IMR-90 (cell line): ENCODE measurements at regions not wholly inside any gene's neighbourhood (a gene's known extent, or its start where the extent isn't known, plus 50 kb on each side); places are given as distances from the start of the nearest gene placed in this dataset.

Source experiments
- ATAC-seq: fragments of 200-7000 bp; cut with Tn5 transposase; 2 replicates; pipeline ENCODE4 v1.9.1; 2020; ENCODE audit warnings: low read depth, mild to moderate bottlenecking, moderate library complexity
- BruUV-seq: library from RNA; stranded (reverse); fragments of 400-500 nt; replicated peaks from 2 replicates; lab custom pipeline; 2021; lab: Mats Ljungman, UMichigan
- CTCF ChIA-PET: fragments of 300-600 bp; formaldehyde crosslinking; extraction: SDS; loops from one replicate; lab custom pipeline; 2021; ENCODE audit warnings: antibody characterized with exemption; lab: Yijun Ruan, JAX
- POLR2A ChIA-PET: fragments of 300-600 bp; sonication (Branson Sonifier 250); formaldehyde crosslinking; loops from one replicate; lab custom pipeline; 2022; ENCODE audit warnings: antibody characterized with exemption; ENCODE audit not compliant: unreplicated experiment; lab: Charles Lee
- DNase-seq: peaks from one replicate; pipeline ENCODE4 v3.0.0; 2013
- H2AFZ ChIP-seq: replicated peaks from 2 replicates; pipeline ENCODE3; 2013; ENCODE audit warnings: low read length, mild to moderate bottlenecking; ENCODE audit not compliant: poor library complexity
- H2AK5ac ChIP-seq: 2 replicates; pipeline ENCODE4 v1.6.1; 2013; ENCODE audit warnings: low read depth, low read length, inconsistent platforms
- H2AK9ac ChIP-seq: replicated peaks from 2 replicates; pipeline ENCODE3; 2013; ENCODE audit warnings: mild to moderate bottlenecking, low read depth, low read length, moderate library complexity; ENCODE audit not compliant: poor library complexity
- H2BK120ac ChIP-seq: 2 replicates; pipeline ENCODE4 v1.6.1; 2013; ENCODE audit warnings: low read depth, low read length, inconsistent platforms
- H2BK15ac ChIP-seq: 3 replicates; pipeline ENCODE4 v1.6.1; 2013; ENCODE audit warnings: low read depth, low read length, inconsistent platforms
- H2BK20ac ChIP-seq: 2 replicates; pipeline ENCODE4 v1.6.1; 2013; ENCODE audit warnings: low read depth, mild to moderate bottlenecking, inconsistent platforms, low read length, moderate library complexity
- H2BK5ac ChIP-seq: 2 replicates; pipeline ENCODE4 v1.6.1; 2013; ENCODE audit warnings: mild to moderate bottlenecking, low read depth, low read length, inconsistent platforms; ENCODE audit not compliant: poor library complexity, severe bottlenecking
- H3K14ac ChIP-seq: replicated peaks from 2 replicates; pipeline ENCODE4 v1.6.1; 2013; ENCODE audit warnings: low read depth, low read length, inconsistent platforms
- H3K18ac ChIP-seq: 2 replicates; pipeline ENCODE4 v1.6.1; 2013; ENCODE audit warnings: low read depth, low read length, control low read depth
- H3K23ac ChIP-seq: 2 replicates; pipeline ENCODE4 v1.6.1; 2013; ENCODE audit warnings: low read depth, low read length, inconsistent platforms
- H3K27ac ChIP-seq: 2 replicates; pipeline ENCODE4 v1.5.1; 2013; ENCODE audit warnings: mild to moderate bottlenecking, control low read depth, low read length; ENCODE audit not compliant: insufficient read depth
- H3K27me3 ChIP-seq: 2 replicates; pipeline ENCODE4 v1.6.1; 2013; ENCODE audit warnings: low read length; ENCODE audit not compliant: control insufficient read depth, insufficient read depth
- H3K36me3 ChIP-seq: 2 replicates; pipeline ENCODE4 v1.6.1; 2013; ENCODE audit warnings: low read length, mixed read lengths; ENCODE audit not compliant: control insufficient read depth, insufficient read depth
- H3K4ac ChIP-seq: 2 replicates; pipeline ENCODE4 v1.6.1; 2013; ENCODE audit warnings: low read depth, low read length, inconsistent platforms
- H3K4me1 ChIP-seq: 2 replicates; pipeline ENCODE4 v1.6.1; 2013; ENCODE audit warnings: low read length, mixed read lengths; ENCODE audit not compliant: control insufficient read depth, insufficient read depth
- H3K4me2 ChIP-seq: 2 replicates; pipeline ENCODE4 v1.6.1; 2013; ENCODE audit warnings: low read depth, mild to moderate bottlenecking, control low read depth, low read length, moderate library complexity
- H3K4me3 ChIP-seq: 2 replicates; pipeline ENCODE4 v1.5.1; 2013; ENCODE audit warnings: low read depth, mild to moderate bottlenecking, control low read depth, low read length, moderate library complexity; ENCODE audit not compliant: insufficient read depth
- H3K56ac ChIP-seq: 2 replicates; pipeline ENCODE4 v1.6.1; 2013; ENCODE audit warnings: low read length, inconsistent platforms; ENCODE audit not compliant: insufficient read depth; ENCODE audit errors: extremely low read depth
- H3K79me1 ChIP-seq, 2 experiments: 2 replicates each; pipeline ENCODE4 v1.6.1; 2013; ENCODE audit warnings: low read length in 2 of 2, inconsistent platforms in 1 of 2, low read depth in 1 of 2
- H3K9ac ChIP-seq: 2 replicates; pipeline ENCODE4 v1.6.1; 2013; ENCODE audit warnings: low read depth, low read length, control low read depth
- H3K9me1 ChIP-seq: 2 replicates; pipeline ENCODE4 v1.6.1; 2013; ENCODE audit warnings: low read length, inconsistent platforms; ENCODE audit not compliant: insufficient read depth
- H3K9me3 ChIP-seq: 2 replicates; pipeline ENCODE4 v1.6.1; 2013; ENCODE audit warnings: low read length; ENCODE audit not compliant: control insufficient read depth, insufficient read depth
- H4K20me1 ChIP-seq: 2 replicates; pipeline ENCODE4 v1.6.1; 2013; ENCODE audit warnings: low read length, inconsistent platforms; ENCODE audit not compliant: insufficient read depth
- H4K5ac ChIP-seq: 2 replicates; pipeline ENCODE4 v1.6.1; 2013; ENCODE audit warnings: mild to moderate bottlenecking, low read depth, low read length, control low read depth
- H4K8ac ChIP-seq, 2 experiments: 2 replicates each; pipeline ENCODE4 v1.6.1; 2013; ENCODE audit warnings: low read depth in 2 of 2, low read length in 2 of 2, control low read depth in 1 of 2, inconsistent platforms in 1 of 2
- H4K91ac ChIP-seq: 2 replicates; pipeline ENCODE4 v1.6.1; 2013; ENCODE audit warnings: low read depth, low read length, inconsistent platforms; ENCODE audit not compliant: insufficient read depth
- BHLHE40 ChIP-seq: fragments of 150-350 bp; IDR thresholded peaks from 2 replicates; pipeline ENCODE4 v1.6.1; 2016; ENCODE audit warnings: mild to moderate bottlenecking, low read depth, low read length
- MAZ ChIP-seq: IDR thresholded peaks from 2 replicates; pipeline ENCODE4 v1.6.1; 2012; ENCODE audit warnings: low read depth, mild to moderate bottlenecking, low read length, improper control_type of control experiment, moderate library complexity, borderline replicate concordance
- RCOR1 ChIP-seq: IDR thresholded peaks from 2 replicates; pipeline ENCODE4 v1.6.1; 2012; ENCODE audit warnings: mild to moderate bottlenecking, low read length, improper control_type of control experiment; ENCODE audit not compliant: insufficient replicate concordance
- WGBS, 2 experiments: methylation state at CpG; one replicate each; pipeline versions ENCODE4 v1.1.5 to v1.1.7; 2013; ENCODE audit warnings: missing lambda C conversion rate in 2 of 2; ENCODE audit not compliant: insufficient read length in 1 of 2; ENCODE audit errors: extremely low coverage in 2 of 2; 5-methylcytosine and 5-hydroxymethylcytosine counted together
- dilution Hi-C: fragments of 300-500 bp; cut with HindIII; formaldehyde crosslinking; loops from one replicate; pipeline ENCODE4 v1.14.3; 2018; ENCODE audit warnings: low sequenced_read_pairs; ENCODE audit not compliant: unreplicated experiment
- in situ Hi-C: fragments of 300-500 bp; cut with MboI; formaldehyde crosslinking; loops from 3 replicates; pipeline ENCODE4 v1.14.3; 2019; ENCODE audit warnings: low sequenced_read_pairs, inconsistent platforms, mixed read lengths
- intact Hi-C: fragments of 100-400 bp; cut with micrococcal nuclease; formaldehyde crosslinking; loops from 2 replicates; pipeline ENCODE4 v1.10.0; 2022
- TF ChIP-seq, protein P1 (sequence below): conservative IDR thresholded peaks from 2 replicates; pipeline ENCODE4 v1.5.1; 2012; ENCODE audit warnings: mild to moderate bottlenecking, low read depth, low read length, improper control_type of control experiment

DNA sequence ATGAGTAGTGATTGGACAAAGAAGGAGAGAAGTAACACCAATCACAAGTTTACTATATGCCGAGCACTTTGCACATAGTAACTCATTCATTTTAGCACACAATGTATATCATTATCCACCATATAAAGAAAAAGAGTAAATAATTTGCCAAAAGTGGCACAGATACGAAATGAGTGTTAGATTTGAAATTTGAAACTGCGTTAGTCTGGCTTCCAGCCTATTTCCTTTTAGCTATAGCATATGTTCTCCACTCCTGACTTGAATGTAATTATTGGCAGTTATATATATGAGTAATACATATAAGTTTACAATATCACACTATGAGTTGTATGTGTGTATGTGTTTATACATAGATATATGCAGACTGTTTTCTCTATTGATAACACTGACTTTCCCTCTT, 98.6 kb downstream of the NOL4 start:
- no peaks in the 10 kb centered on the region for H4K20me1 ChIP-seq
- ChIA-PET POLR2A (no interaction called here), CTCF (interaction anchor here (0.6 kb wide), 1 partner anchor 39 kb away, joined by 3 read pairs; no protein-coding TSS in a partner anchor)
- no peak overlapping the region for H3K4me3 ChIP-seq
- in situ Hi-C loops, result loop anchor here (10.0 kb wide), 1 partner anchor 199 kb away; no protein-coding TSS in a partner anchor
- dilution Hi-C loops, result no loop called here
- DNase-seq (no peak), ATAC-seq (no peak)
- H2BK5ac ChIP-seq, result no peak overlapping the region
- H3K79me1 ChIP-seq, result no peaks in the 10 kb centered on the region
- H3K27me3 ChIP-seq, result no peaks in the 10 kb centered on the region
- no peak overlapping the region for H3K14ac ChIP-seq
- H3K4ac ChIP-seq, result no peak overlapping the region
- H4K8ac ChIP-seq, result no peak overlapping the region
- no peak overlapping the region for H3K9ac ChIP-seq
- no peaks in the 10 kb centered on the region for H3K36me3 ChIP-seq
- no peaks in the 10 kb centered on the region for H3K4me1 ChIP-seq
- H3K18ac ChIP-seq, result no peak overlapping the region
- intact Hi-C loops, result no loop called here
- no peak overlapping the region for H2BK120ac ChIP-seq
- H3K9me1 ChIP-seq, result no peaks in the 10 kb centered on the region
- no peak overlapping the region for H4K91ac ChIP-seq
- no peak overlapping the region for H2BK20ac ChIP-seq
- WGBS, 2 experiments, result no CpG with 5 or more reads among the region's 3 CpGs
- no peak overlapping the region for H2AK9ac ChIP-seq
- H2BK15ac ChIP-seq, result no peak overlapping the region
- H3K4me2 ChIP-seq, result no peak overlapping the region
- H3K23ac ChIP-seq, result no peak overlapping the region
- no peak overlapping the region for H3K56ac ChIP-seq
- no peak overlapping the region for H3K27ac ChIP-seq
- H2AFZ ChIP-seq, result no peak overlapping the region
- H4K5ac ChIP-seq, result no peak overlapping the region
- no peak overlapping the region for H2AK5ac ChIP-seq
- TF ChIP-seq MAZ (no peak), BHLHE40 (no peak), RCOR1 (no peak)
- TF ChIP-seq, protein P1, sequence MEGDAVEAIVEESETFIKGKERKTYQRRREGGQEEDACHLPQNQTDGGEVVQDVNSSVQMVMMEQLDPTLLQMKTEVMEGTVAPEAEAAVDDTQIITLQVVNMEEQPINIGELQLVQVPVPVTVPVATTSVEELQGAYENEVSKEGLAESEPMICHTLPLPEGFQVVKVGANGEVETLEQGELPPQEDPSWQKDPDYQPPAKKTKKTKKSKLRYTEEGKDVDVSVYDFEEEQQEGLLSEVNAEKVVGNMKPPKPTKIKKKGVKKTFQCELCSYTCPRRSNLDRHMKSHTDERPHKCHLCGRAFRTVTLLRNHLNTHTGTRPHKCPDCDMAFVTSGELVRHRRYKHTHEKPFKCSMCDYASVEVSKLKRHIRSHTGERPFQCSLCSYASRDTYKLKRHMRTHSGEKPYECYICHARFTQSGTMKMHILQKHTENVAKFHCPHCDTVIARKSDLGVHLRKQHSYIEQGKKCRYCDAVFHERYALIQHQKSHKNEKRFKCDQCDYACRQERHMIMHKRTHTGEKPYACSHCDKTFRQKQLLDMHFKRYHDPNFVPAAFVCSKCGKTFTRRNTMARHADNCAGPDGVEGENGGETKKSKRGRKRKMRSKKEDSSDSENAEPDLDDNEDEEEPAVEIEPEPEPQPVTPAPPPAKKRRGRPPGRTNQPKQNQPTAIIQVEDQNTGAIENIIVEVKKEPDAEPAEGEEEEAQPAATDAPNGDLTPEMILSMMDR, result no peak
- BruUV-seq, result no TSS peak
- H3K9me3 ChIP-seq, result no peaks in the 10 kb centered on the region
